ENCODE measurements at regions not wholly inside any gene's neighbourhood (a gene's known extent, or its start where the extent isn't known, plus 50 kb on each side); places are given as distances from the start of the nearest gene placed in this dataset.

GRCh38 chr5:143740956-143741355, 71.0 kb upstream of the HMHB1 start:
- no peak overlapping the region for H3K4me3 ChIP-seq (ENCODE audit: low read depth, low read length)
- DNase-seq (ENCODE audit: low read depth): no peak
- TF ChIP-seq, protein P1, sequence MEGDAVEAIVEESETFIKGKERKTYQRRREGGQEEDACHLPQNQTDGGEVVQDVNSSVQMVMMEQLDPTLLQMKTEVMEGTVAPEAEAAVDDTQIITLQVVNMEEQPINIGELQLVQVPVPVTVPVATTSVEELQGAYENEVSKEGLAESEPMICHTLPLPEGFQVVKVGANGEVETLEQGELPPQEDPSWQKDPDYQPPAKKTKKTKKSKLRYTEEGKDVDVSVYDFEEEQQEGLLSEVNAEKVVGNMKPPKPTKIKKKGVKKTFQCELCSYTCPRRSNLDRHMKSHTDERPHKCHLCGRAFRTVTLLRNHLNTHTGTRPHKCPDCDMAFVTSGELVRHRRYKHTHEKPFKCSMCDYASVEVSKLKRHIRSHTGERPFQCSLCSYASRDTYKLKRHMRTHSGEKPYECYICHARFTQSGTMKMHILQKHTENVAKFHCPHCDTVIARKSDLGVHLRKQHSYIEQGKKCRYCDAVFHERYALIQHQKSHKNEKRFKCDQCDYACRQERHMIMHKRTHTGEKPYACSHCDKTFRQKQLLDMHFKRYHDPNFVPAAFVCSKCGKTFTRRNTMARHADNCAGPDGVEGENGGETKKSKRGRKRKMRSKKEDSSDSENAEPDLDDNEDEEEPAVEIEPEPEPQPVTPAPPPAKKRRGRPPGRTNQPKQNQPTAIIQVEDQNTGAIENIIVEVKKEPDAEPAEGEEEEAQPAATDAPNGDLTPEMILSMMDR (IDR thresholded peaks at IDR 0.05; ENCODE audit: low read depth, low read length, missing control alignments): no peak

- DNase-seq (ENCODE audit: low read depth): no peak
- H3K4me3 ChIP-seq (ENCODE audit: low read depth, low read length): no peak overlapping the region
- TF ChIP-seq, protein P1 (IDR thresholded peaks at IDR 0.05; ENCODE audit: low read depth, low read length, missing control alignments): no peak
Observed at GRCh38 chr5:143739746-143740145, 72.2 kb upstream of the HMHB1 start.

DNA sequence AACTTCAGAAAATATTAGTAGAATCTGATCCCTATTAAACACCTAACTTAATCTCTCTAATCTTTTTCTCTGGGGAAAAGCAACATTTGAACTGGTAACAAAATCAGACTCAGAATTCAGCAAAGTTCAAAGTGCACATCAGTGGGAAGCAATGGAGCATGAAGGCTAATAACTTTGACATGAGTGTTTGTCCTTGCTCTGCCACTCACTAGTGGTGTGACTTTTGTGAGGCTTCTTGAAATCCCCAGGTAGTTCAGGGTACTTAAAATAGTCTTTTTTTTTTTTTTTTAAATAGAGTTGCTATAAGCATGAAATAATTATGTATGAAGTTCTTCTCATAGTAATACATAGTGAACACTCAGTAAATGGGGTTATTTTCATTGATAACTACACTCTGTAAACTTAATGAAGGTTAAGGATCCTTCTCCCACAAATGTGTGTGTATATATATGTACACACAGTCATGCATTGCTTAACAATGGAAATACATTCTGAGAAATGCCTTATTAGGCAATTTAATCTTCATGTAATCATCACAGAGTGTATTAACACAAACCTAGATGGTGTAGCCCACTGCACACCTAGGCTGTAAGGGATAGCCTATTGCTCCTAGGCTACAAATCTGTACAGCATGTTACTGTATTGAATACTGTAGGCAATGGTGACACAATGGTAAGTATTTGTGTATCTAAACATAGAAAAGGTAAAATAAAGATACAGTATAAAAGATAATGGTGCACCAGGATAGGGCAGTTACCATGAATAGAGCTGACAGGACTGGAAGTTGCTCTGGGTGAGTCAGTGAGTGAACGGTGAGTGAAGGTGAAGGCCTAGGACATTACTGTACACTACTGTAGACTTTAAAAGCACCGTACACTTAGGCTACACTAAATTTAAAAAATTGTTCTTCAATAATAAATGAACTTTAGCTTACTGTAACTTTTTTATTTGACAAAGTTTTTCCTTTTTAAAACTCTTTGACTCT, 73.3 kb upstream of the HMHB1 start:
- H3K4me3 ChIP-seq (ENCODE audit: low read depth, low read length): no peak overlapping the region
- no peak for DNase-seq (ENCODE audit: low read depth)
- TF ChIP-seq, protein P1 (IDR thresholded peaks at IDR 0.05; ENCODE audit: low read depth, low read length, missing control alignments): no peak

GRCh38 chr5:143737062-143737461, 74.9 kb upstream of the HMHB1 start:
- DNase-seq (ENCODE audit: low read depth): no peak
- H3K4me3 ChIP-seq (ENCODE audit: low read depth, low read length): no peak overlapping the region
- TF ChIP-seq, protein P1 (IDR thresholded peaks at IDR 0.05; ENCODE audit: low read depth, low read length, missing control alignments): no peak

DNA sequence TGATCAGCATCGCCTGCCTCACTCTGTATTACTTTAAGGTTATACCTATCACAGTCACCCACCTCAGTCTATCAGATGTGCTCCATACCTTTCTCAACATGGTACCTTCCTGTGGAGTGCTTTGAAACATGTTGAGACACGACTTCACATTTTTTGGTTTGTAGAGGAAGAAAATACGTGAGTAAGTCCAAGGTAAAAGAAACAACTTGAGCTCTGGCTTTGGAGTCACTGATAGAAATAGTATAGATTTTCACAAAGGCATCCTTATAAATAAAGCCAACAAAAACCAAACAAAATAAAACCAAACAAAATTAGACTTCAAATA, 77.5 kb upstream of the HMHB1 start:
- TF ChIP-seq, protein P1 (IDR thresholded peaks at IDR 0.05; ENCODE audit: low read depth, low read length, missing control alignments): no peak
- no peak overlapping the region for H3K4me3 ChIP-seq (ENCODE audit: low read depth, low read length)
- no peak for DNase-seq (ENCODE audit: low read depth)

DNA sequence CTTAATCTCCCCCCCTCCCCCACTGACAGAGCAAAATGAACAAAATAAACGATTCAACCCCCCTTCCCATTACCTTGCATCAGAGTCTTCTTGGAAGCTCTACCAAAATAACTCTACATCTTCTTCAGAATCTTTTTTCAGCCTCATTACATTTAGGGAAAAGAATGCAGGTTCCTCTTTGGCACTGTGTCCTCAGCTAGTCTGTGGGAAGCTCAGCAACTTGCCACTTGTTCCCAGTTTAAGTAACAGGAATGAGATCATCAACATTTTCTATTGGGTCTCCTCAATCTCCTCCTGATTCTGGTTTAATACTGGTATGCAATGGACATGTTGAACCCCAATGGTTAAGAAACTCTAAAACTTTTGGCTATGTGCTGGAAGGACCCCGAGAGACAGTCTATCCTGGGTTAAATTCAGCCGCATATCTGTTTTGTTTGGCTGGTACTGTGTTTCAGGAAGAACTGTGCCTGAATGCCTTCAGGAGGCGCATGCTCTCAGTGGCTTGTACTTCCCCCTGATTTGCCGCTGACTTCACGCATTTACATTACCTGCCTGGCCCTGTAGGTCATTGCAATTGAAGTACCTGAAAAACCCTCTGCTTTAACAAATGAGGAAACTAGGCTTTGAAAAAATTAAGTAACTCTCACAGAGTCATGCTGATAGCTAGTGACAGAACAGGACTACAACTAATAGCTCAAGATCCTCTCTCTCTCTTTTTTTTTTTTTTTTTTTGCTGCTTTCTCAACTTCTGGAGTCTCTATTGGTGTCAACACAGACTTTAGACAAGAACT, 78.1 kb upstream of the HMHB1 start:
- TF ChIP-seq, protein P1 (IDR thresholded peaks at IDR 0.05; ENCODE audit: low read depth, low read length, missing control alignments): no peak
- H3K4me3 ChIP-seq (ENCODE audit: low read depth, low read length): no peak overlapping the region
- no peak for DNase-seq (ENCODE audit: low read depth)

Data from GM12864 (cell line).